H1 (cell line): ENCODE measurements at regions not wholly inside any gene's neighbourhood (a gene's known extent, or its start where the extent isn't known, plus 50 kb on each side); places are given as distances from the start of the nearest gene placed in this dataset.

Experiments
- CTCF ChIA-PET: fragments of 300-600 bp; sonication (Branson Sonifier 250); formaldehyde crosslinking; loops from one replicate; lab custom pipeline; 2021; ENCODE audit not compliant: partially characterized antibody; lab: Charles Lee
- POLR2A ChIA-PET: fragments of 300-600 bp; sonication (Branson Sonifier 250); formaldehyde crosslinking; loops from one replicate; lab custom pipeline; 2021; ENCODE audit warnings: inconsistent platforms; ENCODE audit not compliant: partially characterized antibody; lab: Charles Lee
- DNase-seq, 2 experiments: peaks; one replicate each; pipeline versions ENCODE4 v3.0.0 to v3.0.0-alpha.2; 2010 to 2022; ENCODE audit warnings: low spot score in 2 of 2, low read depth in 1 of 2, mixed read lengths in 1 of 2
- FAIRE-seq: peaks from 2 replicates; lab custom pipeline; 2011; peaks lifted over from hg19 to GRCh38; lab: Jason Lieb, UNC
- H2AFZ ChIP-seq: 2 replicates; pipeline ENCODE4 v1.8.1; 2012; ENCODE audit warnings: low read length, inconsistent platforms
- H2AK5ac ChIP-seq: 2 replicates; pipeline ENCODE4 v1.6.1; 2013; ENCODE audit warnings: low read depth, low read length
- H2BK120ac ChIP-seq: replicated peaks from 2 replicates; pipeline ENCODE3; 2013; ENCODE audit warnings: low read depth, low read length, inconsistent platforms
- H2BK12ac ChIP-seq: 2 replicates; pipeline ENCODE4 v1.6.1; 2013; ENCODE audit warnings: low read depth, low read length
- H2BK15ac ChIP-seq: 2 replicates; pipeline ENCODE4 v1.6.1; 2013; ENCODE audit warnings: low read length
- H2BK20ac ChIP-seq: 2 replicates; pipeline ENCODE4 v1.6.1; 2013; ENCODE audit warnings: low read length
- H2BK5ac ChIP-seq: 2 replicates; pipeline ENCODE4 v1.6.1; 2013; ENCODE audit warnings: low read depth, low read length
- H3K14ac ChIP-seq: 2 replicates; pipeline ENCODE4 v1.6.1; 2013; ENCODE audit warnings: inconsistent platforms; ENCODE audit not compliant: insufficient read length
- H3K18ac ChIP-seq: 2 replicates; pipeline ENCODE4 v1.6.1; 2013; ENCODE audit warnings: low read length; ENCODE audit errors: extremely low read depth
- H3K23ac ChIP-seq: 2 replicates; pipeline ENCODE4 v1.6.1; 2013; ENCODE audit warnings: inconsistent platforms; ENCODE audit not compliant: insufficient read length
- H3K23me2 ChIP-seq: 2 replicates; pipeline ENCODE4 v1.6.1; 2013; ENCODE audit warnings: low read depth, low read length
- H3K27ac ChIP-seq: 2 replicates; pipeline ENCODE4 v1.6.1; 2011; ENCODE audit warnings: low read depth, low read length, inconsistent platforms
- H3K27me3 ChIP-seq, 4 experiments: replicated peaks in 1 of 4; 1 replicate in 1 of 4; 2 replicates in 3 of 4; pipeline versions ENCODE4 v1.6.1 to v1.8.1; 2011 to 2013; ENCODE audit warnings: low read length in 3 of 4, mild to moderate bottlenecking in 3 of 4, inconsistent platforms in 2 of 4, mixed read lengths in 2 of 4, moderate library complexity in 1 of 4; ENCODE audit not compliant: control insufficient read depth in 3 of 4, insufficient read depth in 3 of 4; ENCODE audit errors: extremely low read depth in 1 of 4
- H3K36me3 ChIP-seq, 4 experiments: 2 replicates each; pipeline versions ENCODE4 v1.6.1 to v1.8.1; 2011 to 2013; ENCODE audit warnings: mild to moderate bottlenecking in 4 of 4, low read length in 3 of 4, moderate library complexity in 2 of 4, control low read depth in 1 of 4, inconsistent platforms in 1 of 4; ENCODE audit not compliant: insufficient read depth in 4 of 4, control insufficient read depth in 2 of 4
- H3K4ac ChIP-seq: replicated peaks from 2 replicates; pipeline ENCODE3; 2013; ENCODE audit warnings: low read length, low read depth, mixed read lengths, inconsistent platforms; ENCODE audit not compliant: insufficient read length
- H3K4me1 ChIP-seq, 4 experiments: replicated peaks in 1 of 4; 1 replicate in 1 of 4; 2 replicates in 3 of 4; pipeline versions ENCODE4 v1.6.1 to v1.8.1; 2011 to 2013; ENCODE audit warnings: low read length in 3 of 4, inconsistent platforms in 2 of 4, mixed read lengths in 1 of 4; ENCODE audit not compliant: insufficient read depth in 4 of 4, control insufficient read depth in 3 of 4
- H3K4me2 ChIP-seq, 2 experiments: 2 replicates each; pipeline versions ENCODE4 v1.6.1 to v1.8.1; 2011 to 2013; ENCODE audit warnings: low read depth in 2 of 2, low read length in 2 of 2, control low read depth in 1 of 2, inconsistent platforms in 1 of 2, mild to moderate bottlenecking in 1 of 2; ENCODE audit not compliant: insufficient read depth in 1 of 2
- H3K4me3 ChIP-seq, 4 experiments: fragments of 200-600, 300-600 bp in 1 of 4; sonication (generic), shearing (Covaris generic), sonication (Bioruptor Twin) in 1 of 4; 2 replicates each; pipeline versions ENCODE4 v1.5.1 to v1.8.1; 2011 to 2016; ENCODE audit warnings: low read length in 4 of 4, low read depth in 3 of 4, control low read depth in 2 of 4, inconsistent platforms in 2 of 4, mild to moderate bottlenecking in 2 of 4, mixed read lengths in 1 of 4, moderate library complexity in 1 of 4; ENCODE audit not compliant: insufficient read depth in 2 of 4; ENCODE audit errors: extremely low read depth in 1 of 4
- H3K56ac ChIP-seq: replicated peaks from 2 replicates; pipeline ENCODE3; 2013; ENCODE audit warnings: low read depth, mild to moderate bottlenecking, mixed read lengths, low read length, inconsistent platforms; ENCODE audit not compliant: insufficient read length
- H3K79me1 ChIP-seq: 2 replicates; pipeline ENCODE4 v1.6.1; 2013; ENCODE audit warnings: low read depth, low read length, control low read depth
- H3K79me2 ChIP-seq, 2 experiments: 2 replicates each; pipeline versions ENCODE4 v1.6.1 to v1.8.1; 2012 to 2013; ENCODE audit warnings: low read length in 2 of 2, mild to moderate bottlenecking in 2 of 2, inconsistent platforms in 1 of 2; ENCODE audit not compliant: insufficient read depth in 2 of 2, control insufficient read depth in 1 of 2
- H3K9ac ChIP-seq, 4 experiments: replicated peaks in 1 of 4; 1 replicate in 1 of 4; 2 replicates in 3 of 4; pipeline versions ENCODE4 v1.6.1 to v1.8.1; 2011 to 2013; ENCODE audit warnings: low read depth in 3 of 4, low read length in 3 of 4, control low read depth in 2 of 4, mild to moderate bottlenecking in 2 of 4, moderate library complexity in 2 of 4, inconsistent platforms in 1 of 4; ENCODE audit errors: extremely low read depth in 1 of 4
- H3K9me3 ChIP-seq, 2 experiments: 2 replicates each; pipeline versions ENCODE4 v1.6.1 to v1.8.1; 2012 to 2013; ENCODE audit warnings: mild to moderate bottlenecking in 2 of 2, moderate library complexity in 2 of 2, control low read depth in 1 of 2, inconsistent platforms in 1 of 2, low read depth in 1 of 2, low read length in 1 of 2, mixed read lengths in 1 of 2; ENCODE audit not compliant: insufficient read depth in 2 of 2
- H4K20me1 ChIP-seq, 2 experiments: replicated peaks in 1 of 2; 2 replicates each; pipeline versions ENCODE3 to v1.8.1; 2011 to 2013; ENCODE audit warnings: inconsistent platforms in 2 of 2, low read length in 2 of 2, mild to moderate bottlenecking in 1 of 2; ENCODE audit not compliant: insufficient read depth in 2 of 2, control insufficient read depth in 1 of 2
- H4K5ac ChIP-seq: 2 replicates; pipeline ENCODE4 v1.6.1; 2013; ENCODE audit warnings: low read length, low read depth, mixed read lengths, inconsistent platforms; ENCODE audit not compliant: insufficient read length
- H4K8ac ChIP-seq: 2 replicates; pipeline ENCODE4 v1.8.0; 2013; ENCODE audit warnings: mild to moderate bottlenecking, moderate library complexity, low read length, inconsistent platforms; ENCODE audit not compliant: insufficient read depth; ENCODE audit errors: extremely low read depth
- H4K91ac ChIP-seq: replicated peaks from 2 replicates; pipeline ENCODE3; 2013; ENCODE audit warnings: low read length, mixed read lengths, inconsistent platforms; ENCODE audit not compliant: insufficient read length
- CEBPB ChIP-seq: IDR thresholded peaks from 2 replicates; pipeline ENCODE4 v1.6.1; 2012; ENCODE audit warnings: low read depth, low read length
- CHD2 ChIP-seq: IDR thresholded peaks from 2 replicates; pipeline ENCODE4 v1.6.1; 2012; ENCODE audit warnings: low read length, improper control_type of control experiment
- KDM4A ChIP-seq: IDR thresholded peaks from one replicate; pipeline ENCODE4 v1.7.1; 2012; ENCODE audit warnings: low read depth, mild to moderate bottlenecking, moderate library complexity, low read length, inconsistent platforms; ENCODE audit not compliant: severe bottlenecking
- POLR2A ChIP-seq, 2 experiments: IDR thresholded peaks; 1 replicate in 1 of 2; 2 replicates in 1 of 2; pipeline ENCODE4 v1.6.1; 2011; ENCODE audit warnings: low read depth in 2 of 2, low read length in 2 of 2, mild to moderate bottlenecking in 2 of 2; ENCODE audit errors: control extremely low read depth in 1 of 2
- TEAD4 ChIP-seq: IDR thresholded peaks from 2 replicates; pipeline ENCODE4 v1.6.1; 2012; ENCODE audit warnings: low read depth, low read length, inconsistent platforms, mixed read lengths
- WGBS, 2 experiments: shearing (Covaris generic) in 1 of 2; methylation state at CpG; one replicate each; pipeline versions ENCODE4 v1.1.6 to v1.1.7; 2013 to 2015; ENCODE audit warnings: low lambda C conversion rate in 2 of 2, mixed read lengths in 2 of 2, inconsistent platforms in 1 of 2, low coverage in 1 of 2, missing lambda C conversion rate in 1 of 2; ENCODE audit not compliant: insufficient replicate concordance in 2 of 2, insufficient coverage in 1 of 2, insufficient read length in 1 of 2; ENCODE audit errors: extremely low coverage in 1 of 2, missing lambda C conversion rate in 1 of 2; 5-methylcytosine and 5-hydroxymethylcytosine counted together

DNA sequence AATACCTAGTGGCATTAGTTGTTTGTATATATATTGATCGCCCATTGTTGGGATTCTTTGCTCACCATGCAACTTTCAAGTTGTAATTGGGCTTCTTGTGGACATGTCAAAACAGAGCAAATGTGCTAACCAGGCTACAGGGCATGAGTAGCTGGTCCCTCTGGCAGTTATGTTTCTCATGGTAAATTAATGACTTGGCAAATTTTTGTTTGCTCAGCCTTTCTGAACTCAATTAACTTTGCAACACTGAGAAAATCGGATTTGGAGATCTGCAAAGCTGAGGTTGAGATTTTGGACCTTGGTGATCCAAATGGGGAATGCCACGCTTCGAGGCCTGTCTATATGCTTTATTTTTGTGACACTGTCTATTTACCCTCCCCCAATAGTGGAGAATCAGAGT, 138.5 kb upstream of the PIRT start:
- H2BK5ac ChIP-seq: no peak overlapping the region
- no peak for DNase-seq
- no peak overlapping the region for H3K4ac ChIP-seq
- no peak overlapping the region for H2AK5ac ChIP-seq
- no peak for FAIRE-seq
- no peaks in the 10 kb centered on the region for H3K27me3 ChIP-seq
- no peak overlapping the region for H3K18ac ChIP-seq
- H3K23ac ChIP-seq: no peak overlapping the region
- H4K8ac ChIP-seq: no peak overlapping the region
- no peak overlapping the region for H3K27ac ChIP-seq
- no peaks in the 10 kb centered on the region for H3K79me1 ChIP-seq
- H4K5ac ChIP-seq: no peak overlapping the region
- no peak overlapping the region for H3K4me3 ChIP-seq
- H3K36me3 ChIP-seq: no peaks in the 10 kb centered on the region
- H3K56ac ChIP-seq: no peak overlapping the region
- H3K9ac ChIP-seq: no peak overlapping the region
- 84% methylated on average over 4 of the region's 4 CpGs; no CpG with 5 or more reads in 1 of the 2 experiments for WGBS, 2 experiments
- no peaks in the 10 kb centered on the region for H3K9me3 ChIP-seq
- no peak overlapping the region for H3K14ac ChIP-seq
- H2BK12ac ChIP-seq: no peak overlapping the region
- H2BK15ac ChIP-seq: no peak overlapping the region
- no peaks in the 10 kb centered on the region for H3K23me2 ChIP-seq
- CTCF ChIA-PET: interaction anchor here (2.1 kb wide), 1 partner anchor 17 kb away, joined by 7 read pairs; no protein-coding TSS in a partner anchor
- no peaks in the 10 kb centered on the region for H4K20me1 ChIP-seq
- H2BK120ac ChIP-seq: no peak overlapping the region
- H3K4me2 ChIP-seq: no peak overlapping the region
- H3K4me1 ChIP-seq: no peaks in the 10 kb centered on the region
- H2AFZ ChIP-seq: no peak overlapping the region
- no peak overlapping the region for H4K91ac ChIP-seq
- H2BK20ac ChIP-seq: no peak overlapping the region
- TF ChIP-seq CHD2 (no peak), CEBPB (no peak), KDM4A (no peak), POLR2A (IDR thresholded peaks at IDR 0.05; ENCODE audit: control extremely low read depth in 1 of 2, low read depth in 2 of 2, low read length in 2 of 2) (no peak), TEAD4 (no peak)
- POLR2A ChIA-PET: no interaction called here
- no peaks in the 10 kb centered on the region for H3K79me2 ChIP-seq
